ENCODE measurements at regions not wholly inside any gene's neighbourhood (a gene's known extent, or its start where the extent isn't known, plus 50 kb on each side); places are given as distances from the start of the nearest gene placed in this dataset.

- TF ChIP-seq CTCF (IDR thresholded peaks at IDR 0.05) (no peak), EZH2 (IDR thresholded peaks at IDR 0.05) (no peak), EZH2phosphoT487 (IDR thresholded peaks at IDR 0.05) (no peak)
These were observed 75.5 kb upstream of the UNC5A start for GRCh38 chr5:176734756-176735342.
